ENCODE measurements at regions not wholly inside any gene's neighbourhood (a gene's known extent, or its start where the extent isn't known, plus 50 kb on each side); places are given as distances from the start of the nearest gene placed in this dataset.
A peak's percentile ranks its signal among the peaks of the same experiment; 100 is the strongest.

- Histone ChIP-seq H3K36me3 (ENCODE audit: control insufficient read depth in 1 of 2, insufficient read depth in 2 of 2, low read depth in 1 of 2, low read length in 2 of 2) (no peaks in the 10 kb centered on the region), H3K27me3 (ENCODE audit: control insufficient read depth in 1 of 2, insufficient read depth in 1 of 2, low read length in 2 of 2) (no peaks in the 10 kb centered on the region), H3K9me3 (ENCODE audit: control insufficient read depth, low read length) (no peaks in the 10 kb centered on the region), H3K18ac (ENCODE audit: low read depth in 1 of 2, low read length in 2 of 2) (no peak overlapping the region), H3K23ac (ENCODE audit: low read length in 2 of 2) (no peak overlapping the region), H3K4me2 (ENCODE audit: low read length, poor library complexity, severe bottlenecking) (no peak overlapping the region), H4K8ac (ENCODE audit: low read length) (no peak overlapping the region), H2BK120ac (ENCODE audit: low read depth, low read length) (no peak overlapping the region), H3K4me1 (ENCODE audit: control insufficient read depth, insufficient read depth, low read depth, low read length) (peaks cover 4% of the 10 kb centered on the region), H3K4ac (ENCODE audit: low read depth in 1 of 2, low read length in 2 of 2) (no peak overlapping the region), H2AFZ (ENCODE audit: low read depth, low read length) (no peak overlapping the region), H2AK5ac (ENCODE audit: low read length, severe bottlenecking) (no peak overlapping the region), H4K91ac (ENCODE audit: low read length) (no peak overlapping the region), H3K14ac (ENCODE audit: low read length in 2 of 2) (no peak overlapping the region), H3K4me3 (ENCODE audit: insufficient read depth in 1 of 2, low read depth in 1 of 2, low read length in 2 of 2) (no peak overlapping the region), H2BK12ac (ENCODE audit: low read length in 2 of 2) (no peak overlapping the region), H2BK15ac (ENCODE audit: low read depth, poor library complexity, severe bottlenecking) (no peak overlapping the region), H3K79me1 (replicated peaks; ENCODE audit: low read length, poor library complexity, severe bottlenecking) (no peaks in the 10 kb centered on the region), H3K27ac (ENCODE audit: low read length, poor library complexity, severe bottlenecking) (no peak overlapping the region), H3K9ac (ENCODE audit: low read length) (peak overlapping the region; percentile 27), H2BK5ac (ENCODE audit: low read depth, low read length, poor library complexity, severe bottlenecking) (no peak overlapping the region)
- WGBS: 97% methylated on average over 2 of the region's 2 CpGs
- DNase-seq: peak; percentile 2
These were observed 203.1 kb upstream of the CNOT2 start for GRCh38 chr12:70040141-70040540.

- WGBS: 77% methylated on average over 6 of the region's 6 CpGs
- H3K27ac ChIP-seq (ENCODE audit: low read length, poor library complexity, severe bottlenecking): no peak overlapping the region
These were observed 200.6 kb upstream of the CNOT2 start for GRCh38 chr12:70042675-70043074.

GRCh38 chr12:70043490-70044138 lies 199.6 kb upstream of the CNOT2 start:
- Histone ChIP-seq H3K18ac (ENCODE audit: low read depth in 1 of 2, low read length in 2 of 2) (no peak overlapping the region), H2BK15ac (ENCODE audit: low read depth, poor library complexity, severe bottlenecking) (no peak overlapping the region), H3K4me3 (ENCODE audit: insufficient read depth in 1 of 2, low read depth in 1 of 2, low read length in 2 of 2) (no peak overlapping the region), H3K27ac (ENCODE audit: low read length, poor library complexity, severe bottlenecking) (no peak overlapping the region), H3K36me3 (ENCODE audit: control insufficient read depth in 1 of 2, insufficient read depth in 2 of 2, low read depth in 1 of 2, low read length in 2 of 2) (no peaks in the 10 kb centered on the region), H2BK12ac (ENCODE audit: low read length in 2 of 2) (no peak overlapping the region), H2AK5ac (ENCODE audit: low read length, severe bottlenecking) (no peak overlapping the region), H2BK5ac (ENCODE audit: low read depth, low read length, poor library complexity, severe bottlenecking) (no peak overlapping the region), H3K9me3 (ENCODE audit: control insufficient read depth, low read length) (no peaks in the 10 kb centered on the region), H3K4me1 (ENCODE audit: control insufficient read depth, insufficient read depth, low read depth, low read length) (peaks cover 4% of the 10 kb centered on the region), H3K4ac (ENCODE audit: low read depth in 1 of 2, low read length in 2 of 2) (no peak overlapping the region), H3K79me1 (replicated peaks; ENCODE audit: low read length, poor library complexity, severe bottlenecking) (no peaks in the 10 kb centered on the region), H4K91ac (ENCODE audit: low read length) (no peak overlapping the region), H3K9ac (ENCODE audit: low read length) (no peak overlapping the region), H2AFZ (ENCODE audit: low read depth, low read length) (no peak overlapping the region), H3K27me3 (ENCODE audit: control insufficient read depth in 1 of 2, insufficient read depth in 1 of 2, low read length in 2 of 2) (no peaks in the 10 kb centered on the region), H2BK120ac (ENCODE audit: low read depth, low read length) (no peak overlapping the region), H3K4me2 (ENCODE audit: low read length, poor library complexity, severe bottlenecking) (no peak overlapping the region), H3K23ac (ENCODE audit: low read length in 2 of 2) (no peak overlapping the region), H3K14ac (ENCODE audit: low read length in 2 of 2) (no peak overlapping the region), H4K8ac (ENCODE audit: low read length) (no peak overlapping the region)
- WGBS: 93% methylated on average over 4 of the region's 4 CpGs
- no peak for DNase-seq

More at GRCh38 chr12:70042675-70043074, 200.6 kb upstream of the CNOT2 start:
- Histone ChIP-seq H3K4me3 (ENCODE audit: insufficient read depth in 1 of 2, low read depth in 1 of 2, low read length in 2 of 2) (no peak overlapping the region), H3K23ac (ENCODE audit: low read length in 2 of 2) (no peak overlapping the region), H4K91ac (ENCODE audit: low read length) (no peak overlapping the region), H2AK5ac (ENCODE audit: low read length, severe bottlenecking) (no peak overlapping the region), H3K14ac (ENCODE audit: low read length in 2 of 2) (no peak overlapping the region), H2BK120ac (ENCODE audit: low read depth, low read length) (no peak overlapping the region), H3K18ac (ENCODE audit: low read depth in 1 of 2, low read length in 2 of 2) (no peak overlapping the region), H3K79me1 (replicated peaks; ENCODE audit: low read length, poor library complexity, severe bottlenecking) (no peaks in the 10 kb centered on the region), H3K4ac (ENCODE audit: low read depth in 1 of 2, low read length in 2 of 2) (no peak overlapping the region), H2BK5ac (ENCODE audit: low read depth, low read length, poor library complexity, severe bottlenecking) (no peak overlapping the region), H2AFZ (ENCODE audit: low read depth, low read length) (no peak overlapping the region), H4K8ac (ENCODE audit: low read length) (no peak overlapping the region), H3K36me3 (ENCODE audit: control insufficient read depth in 1 of 2, insufficient read depth in 2 of 2, low read depth in 1 of 2, low read length in 2 of 2) (no peaks in the 10 kb centered on the region), H2BK12ac (ENCODE audit: low read length in 2 of 2) (no peak overlapping the region), H2BK15ac (ENCODE audit: low read depth, poor library complexity, severe bottlenecking) (no peak overlapping the region), H3K27me3 (ENCODE audit: control insufficient read depth in 1 of 2, insufficient read depth in 1 of 2, low read length in 2 of 2) (no peaks in the 10 kb centered on the region), H3K9ac (ENCODE audit: low read length) (peak overlapping the region; percentile 7), H3K4me1 (ENCODE audit: control insufficient read depth, insufficient read depth, low read depth, low read length) (peaks cover 4% of the 10 kb centered on the region), H3K4me2 (ENCODE audit: low read length, poor library complexity, severe bottlenecking) (no peak overlapping the region), H3K9me3 (ENCODE audit: control insufficient read depth, low read length) (no peaks in the 10 kb centered on the region)
- no peak for DNase-seq

- 79% methylated on average over 2 of the region's 2 CpGs for WGBS
- Histone ChIP-seq H3K4me2 (ENCODE audit: low read length, poor library complexity, severe bottlenecking) (no peak overlapping the region), H3K4me1 (ENCODE audit: control insufficient read depth, insufficient read depth, low read depth, low read length) (peaks cover 4% of the 10 kb centered on the region)
These were observed 199.1 kb upstream of the CNOT2 start for GRCh38 chr12:70044167-70044566.

More at GRCh38 chr12:70044167-70044566, 199.1 kb upstream of the CNOT2 start:
- no peak overlapping the region for H4K91ac ChIP-seq (ENCODE audit: low read length)
- H3K14ac ChIP-seq (ENCODE audit: low read length in 2 of 2): no peak overlapping the region
- H3K18ac ChIP-seq (ENCODE audit: low read depth in 1 of 2, low read length in 2 of 2): no peak overlapping the region
- H2BK12ac ChIP-seq (ENCODE audit: low read length in 2 of 2): no peak overlapping the region
- H3K4ac ChIP-seq (ENCODE audit: low read depth in 1 of 2, low read length in 2 of 2): no peak overlapping the region
- H2BK120ac ChIP-seq (ENCODE audit: low read depth, low read length): no peak overlapping the region
- no peak overlapping the region for H2BK15ac ChIP-seq (ENCODE audit: low read depth, poor library complexity, severe bottlenecking)
- H3K27ac ChIP-seq (ENCODE audit: low read length, poor library complexity, severe bottlenecking): no peak overlapping the region
- no peak overlapping the region for H4K8ac ChIP-seq (ENCODE audit: low read length)
- H2BK5ac ChIP-seq (ENCODE audit: low read depth, low read length, poor library complexity, severe bottlenecking): no peak overlapping the region
- no peaks in the 10 kb centered on the region for H3K27me3 ChIP-seq (ENCODE audit: control insufficient read depth in 1 of 2, insufficient read depth in 1 of 2, low read length in 2 of 2)
- no peaks in the 10 kb centered on the region for H3K36me3 ChIP-seq (ENCODE audit: control insufficient read depth in 1 of 2, insufficient read depth in 2 of 2, low read depth in 1 of 2, low read length in 2 of 2)
- peak; percentile 9 for DNase-seq
- no peak overlapping the region for H3K23ac ChIP-seq (ENCODE audit: low read length in 2 of 2)
- H3K79me1 ChIP-seq (replicated peaks; ENCODE audit: low read length, poor library complexity, severe bottlenecking): no peaks in the 10 kb centered on the region
- no peak overlapping the region for H3K4me3 ChIP-seq (ENCODE audit: insufficient read depth in 1 of 2, low read depth in 1 of 2, low read length in 2 of 2)
- no peaks in the 10 kb centered on the region for H3K9me3 ChIP-seq (ENCODE audit: control insufficient read depth, low read length)
- H2AFZ ChIP-seq (ENCODE audit: low read depth, low read length): no peak overlapping the region
- H2AK5ac ChIP-seq (ENCODE audit: low read length, severe bottlenecking): no peak overlapping the region
- H3K9ac ChIP-seq (ENCODE audit: low read length): no peak overlapping the region

All from mesenchymal stem cell (in vitro differentiated cells and primary cell).